ENCODE measurements at regions not wholly inside any gene's neighbourhood (a gene's known extent, or its start where the extent isn't known, plus 50 kb on each side); places are given as distances from the start of the nearest gene placed in this dataset.

- TF ChIP-seq CTCF (IDR thresholded peaks at IDR 0.05), result no peak
- TF ChIP-seq POLR2A (IDR thresholded peaks at IDR 0.05), result no peak
Observed at GRCh38 chr12:77253321-77253720, 188.0 kb upstream of the E2F7 start.

Data from adrenal gland (tissue), 5 donors.